ENCODE measurements at regions not wholly inside any gene's neighbourhood (a gene's known extent, or its start where the extent isn't known, plus 50 kb on each side); places are given as distances from the start of the nearest gene placed in this dataset.

- no TSS peak for BruUV-seq (replicated peaks)
- no peak overlapping the region for H2AFZ ChIP-seq (replicated peaks; ENCODE audit: low read length, poor library complexity)
- dilution Hi-C loops (cut with HindIII; ENCODE audit: low sequenced_read_pairs, unreplicated experiment) (no loop called here), in situ Hi-C loops (cut with MboI; ENCODE audit: low sequenced_read_pairs) (no loop called here), intact Hi-C loops (cut with micrococcal nuclease) (no loop called here)
- no peak overlapping the region for H2BK120ac ChIP-seq (ENCODE audit: low read depth, low read length)
- no peak overlapping the region for H4K91ac ChIP-seq (ENCODE audit: insufficient read depth, low read depth, low read length)
- peaks cover 8% of the 10 kb centered on the region for H3K9me3 ChIP-seq (ENCODE audit: control insufficient read depth, insufficient read depth, low read length)
- CTCF ChIA-PET, result no interaction called here
- no peak overlapping the region for H2BK5ac ChIP-seq (ENCODE audit: low read depth, low read length, poor library complexity, severe bottlenecking)
- peaks cover 24% of the 10 kb centered on the region for H3K27me3 ChIP-seq (ENCODE audit: control insufficient read depth, insufficient read depth, low read length)
- H3K27ac ChIP-seq (ENCODE audit: insufficient read depth, low read length), result no peak overlapping the region
- no peak overlapping the region for H2BK15ac ChIP-seq (ENCODE audit: low read depth, low read length)
- no peak overlapping the region for H2AK5ac ChIP-seq (ENCODE audit: low read depth, low read length)
- TF ChIP-seq FOS (IDR thresholded peaks at IDR 0.05; ENCODE audit: low read depth, low read length) (no peak), POLR2A (IDR thresholded peaks at IDR 0.05; ENCODE audit: low read depth, low read length) (no peak), SMC3 (IDR thresholded peaks at IDR 0.05; ENCODE audit: low read depth, low read length) (no peak), CTCF (conservative IDR thresholded peaks at IDR 0.05; ENCODE audit: low read depth, low read length) (no peak), CEBPB (IDR thresholded peaks at IDR 0.05; ENCODE audit: low read depth, low read length) (no peak), RCOR1 (IDR thresholded peaks at IDR 0.05; ENCODE audit: insufficient replicate concordance, low read length) (no peak), RAD21 (IDR thresholded peaks at IDR 0.05; ENCODE audit: low read length) (no peak), MAFK (IDR thresholded peaks at IDR 0.05; ENCODE audit: low read depth, low read length) (no peak), NFE2L2 (IDR thresholded peaks at IDR 0.05; ENCODE audit: low read depth, low read length) (no peak), MAZ (IDR thresholded peaks at IDR 0.05; ENCODE audit: borderline replicate concordance, low read depth, low read length) (no peak), MXI1 (IDR thresholded peaks at IDR 0.05; ENCODE audit: borderline replicate concordance, low read depth, low read length) (no peak), BHLHE40 (IDR thresholded peaks at IDR 0.05; ENCODE audit: low read depth, low read length) (no peak), CHD1 (IDR thresholded peaks at IDR 0.05; ENCODE audit: low read depth, low read length) (no peak), RFX5 (IDR thresholded peaks at IDR 0.05; ENCODE audit: low read depth, low read length) (no peak)
- TF ChIP-seq, protein P1, sequence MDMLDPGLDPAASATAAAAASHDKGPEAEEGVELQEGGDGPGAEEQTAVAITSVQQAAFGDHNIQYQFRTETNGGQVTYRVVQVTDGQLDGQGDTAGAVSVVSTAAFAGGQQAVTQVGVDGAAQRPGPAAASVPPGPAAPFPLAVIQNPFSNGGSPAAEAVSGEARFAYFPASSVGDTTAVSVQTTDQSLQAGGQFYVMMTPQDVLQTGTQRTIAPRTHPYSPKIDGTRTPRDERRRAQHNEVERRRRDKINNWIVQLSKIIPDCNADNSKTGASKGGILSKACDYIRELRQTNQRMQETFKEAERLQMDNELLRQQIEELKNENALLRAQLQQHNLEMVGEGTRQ (IDR thresholded peaks at IDR 0.05; ENCODE audit: low read depth, low read length), result no peak
- TF ChIP-seq, protein P2, sequence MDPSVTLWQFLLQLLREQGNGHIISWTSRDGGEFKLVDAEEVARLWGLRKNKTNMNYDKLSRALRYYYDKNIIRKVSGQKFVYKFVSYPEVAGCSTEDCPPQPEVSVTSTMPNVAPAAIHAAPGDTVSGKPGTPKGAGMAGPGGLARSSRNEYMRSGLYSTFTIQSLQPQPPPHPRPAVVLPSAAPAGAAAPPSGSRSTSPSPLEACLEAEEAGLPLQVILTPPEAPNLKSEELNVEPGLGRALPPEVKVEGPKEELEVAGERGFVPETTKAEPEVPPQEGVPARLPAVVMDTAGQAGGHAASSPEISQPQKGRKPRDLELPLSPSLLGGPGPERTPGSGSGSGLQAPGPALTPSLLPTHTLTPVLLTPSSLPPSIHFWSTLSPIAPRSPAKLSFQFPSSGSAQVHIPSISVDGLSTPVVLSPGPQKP (IDR thresholded peaks at IDR 0.05; ENCODE audit: borderline replicate concordance, low read depth, low read length), result no peak
- no peak overlapping the region for H4K5ac ChIP-seq (ENCODE audit: low read depth, low read length)
- H2AK9ac ChIP-seq (replicated peaks; ENCODE audit: low read depth, low read length, poor library complexity), result no peak overlapping the region
- no peaks in the 10 kb centered on the region for H3K79me1 ChIP-seq (ENCODE audit: low read depth in 1 of 2, low read length in 2 of 2)
- H3K56ac ChIP-seq (ENCODE audit: extremely low read depth, insufficient read depth, low read length), result no peak overlapping the region
- no peaks in the 10 kb centered on the region for H3K4me1 ChIP-seq (ENCODE audit: control insufficient read depth, insufficient read depth, low read length)
- no peaks in the 10 kb centered on the region for H3K9me1 ChIP-seq (ENCODE audit: insufficient read depth, low read length)
- DNase-seq, result no peak
- H3K4me3 ChIP-seq (ENCODE audit: insufficient read depth, low read depth, low read length), result no peak overlapping the region
- H4K8ac ChIP-seq (ENCODE audit: low read depth in 2 of 2, low read length in 2 of 2), result no peak overlapping the region
- no peak overlapping the region for H3K9ac ChIP-seq (ENCODE audit: low read depth, low read length)
- POLR2A ChIA-PET (ENCODE audit: unreplicated experiment), result no interaction called here
- no peak overlapping the region for H3K14ac ChIP-seq (replicated peaks; ENCODE audit: low read depth, low read length)
- H3K23ac ChIP-seq (ENCODE audit: low read depth, low read length), result no peak overlapping the region
- no peaks in the 10 kb centered on the region for H3K36me3 ChIP-seq (ENCODE audit: control insufficient read depth, insufficient read depth, low read length)
- no peak overlapping the region for H2BK20ac ChIP-seq (ENCODE audit: low read depth, low read length)
- H3K4ac ChIP-seq (ENCODE audit: low read depth, low read length), result no peak overlapping the region
- no peak for ATAC-seq (ENCODE audit: low read depth)
- no peak overlapping the region for H3K18ac ChIP-seq (ENCODE audit: low read depth, low read length)
- no peaks in the 10 kb centered on the region for H4K20me1 ChIP-seq (ENCODE audit: insufficient read depth, low read length)
- no peak overlapping the region for H3K4me2 ChIP-seq (ENCODE audit: low read depth, low read length)
- WGBS, 2 experiments (ENCODE audit: extremely low coverage in 2 of 2, insufficient read length in 1 of 2), result no CpG with 5 or more reads among the region's 2 CpGs
These were observed 59.9 kb upstream of the BOD1 start for GRCh38 chr5:173676375-173676774.
